Retina (tissue), 1 donor: ENCODE measurements at regions not wholly inside any gene's neighbourhood (a gene's known extent, or its start where the extent isn't known, plus 50 kb on each side); places are given as distances from the start of the nearest gene placed in this dataset.

Experiments
- DNase-seq: peaks from one replicate; pipeline ENCODE4 v3.0.0-alpha.2; 2016

GRCh38 chr5:2432076-2432920, 319.2 kb downstream of the IRX2 start:
- peak; percentile 34 for DNase-seq

- no peak for DNase-seq
Measured at GRCh38 chr5:2430606-2431005, 320.9 kb downstream of the IRX2 start.

GRCh38 chr5:2427983-2428382, 323.5 kb downstream of the IRX2 start:
- DNase-seq, result no peak

GRCh38 chr5:2423634-2424033, 327.8 kb downstream of the IRX2 start:
- DNase-seq, result no peak

GRCh38 chr5:2417301-2417700, 334.2 kb downstream of the IRX2 start:
- DNase-seq, result no peak

- DNase-seq, result no peak
Measured at GRCh38 chr5:2415678-2416077, 335.8 kb downstream of the IRX2 start.

- no peak for DNase-seq
Measured at GRCh38 chr5:2410451-2410850, 341.0 kb downstream of the IRX2 start.

GRCh38 chr5:2403296-2403695, 348.2 kb downstream of the IRX2 start:
- DNase-seq, result no peak

GRCh38 chr5:2399804-2400203, 351.7 kb downstream of the IRX2 start:
- DNase-seq, result no peak

- DNase-seq, result no peak
Measured at GRCh38 chr5:2399096-2399495, 352.4 kb downstream of the IRX2 start.

- no peak for DNase-seq
Measured at GRCh38 chr5:2393556-2393955, 357.9 kb downstream of the IRX2 start.

- no peak for DNase-seq
Measured at GRCh38 chr5:2391566-2391965, 359.9 kb downstream of the IRX2 start.

- no peak for DNase-seq
Measured at GRCh38 chr5:2391021-2391420, 360.5 kb downstream of the IRX2 start.

GRCh38 chr5:2388571-2388970, 362.9 kb downstream of the IRX2 start:
- no peak for DNase-seq

- DNase-seq, result peak; percentile 64
Measured at GRCh38 chr5:2387634-2388325, 363.7 kb downstream of the IRX2 start.

GRCh38 chr5:2387250-2387633, 364.2 kb downstream of the IRX2 start:
- no peak for DNase-seq

- no peak for DNase-seq
Measured at GRCh38 chr5:2385818-2386217, 365.7 kb downstream of the IRX2 start.

GRCh38 chr5:2383698-2384065, 367.8 kb downstream of the IRX2 start:
- no peak for DNase-seq

- DNase-seq, result no peak
Measured at GRCh38 chr5:2382776-2383697, 368.4 kb downstream of the IRX2 start.

- DNase-seq, result no peak
Measured at GRCh38 chr5:2381861-2382260, 369.6 kb downstream of the IRX2 start.

- no peak for DNase-seq
Measured at GRCh38 chr5:2381070-2381469, 370.4 kb downstream of the IRX2 start.

GRCh38 chr5:2378976-2379375, 372.5 kb downstream of the IRX2 start:
- DNase-seq, result no peak

GRCh38 chr5:2378108-2378507, 373.4 kb downstream of the IRX2 start:
- DNase-seq, result no peak
